Upper lobe of left lung (tissue), 4 donors: ENCODE measurements at regions not wholly inside any gene's neighbourhood (a gene's known extent, or its start where the extent isn't known, plus 50 kb on each side); places are given as distances from the start of the nearest gene placed in this dataset.

Experiments
- CTCF ChIP-seq, 6 experiments: fragments of 450-650 bp in 4 of 6; fragments of 200-600 bp in 2 of 6; sonication (generic) in 2 of 6; IDR thresholded peaks; one replicate each; pipeline ENCODE4 v1.5.1; 2016 to 2019; ENCODE audit warnings: antibody characterized with exemption in 6 of 6
- POLR2A ChIP-seq, 4 donors: fragments of 450-650 bp; IDR thresholded peaks; one replicate each; pipeline ENCODE4 v1.5.1; 2016 to 2017; ENCODE audit warnings: antibody characterized with exemption in 4 of 4, mild to moderate bottlenecking in 2 of 4
- POLR2AphosphoS5 ChIP-seq, 2 donors: sonication (generic); formaldehyde crosslinking; IDR thresholded peaks; one replicate each; pipeline ENCODE4 v1.5.1; 2017; ENCODE audit warnings: antibody characterized with exemption in 2 of 2

DNA sequence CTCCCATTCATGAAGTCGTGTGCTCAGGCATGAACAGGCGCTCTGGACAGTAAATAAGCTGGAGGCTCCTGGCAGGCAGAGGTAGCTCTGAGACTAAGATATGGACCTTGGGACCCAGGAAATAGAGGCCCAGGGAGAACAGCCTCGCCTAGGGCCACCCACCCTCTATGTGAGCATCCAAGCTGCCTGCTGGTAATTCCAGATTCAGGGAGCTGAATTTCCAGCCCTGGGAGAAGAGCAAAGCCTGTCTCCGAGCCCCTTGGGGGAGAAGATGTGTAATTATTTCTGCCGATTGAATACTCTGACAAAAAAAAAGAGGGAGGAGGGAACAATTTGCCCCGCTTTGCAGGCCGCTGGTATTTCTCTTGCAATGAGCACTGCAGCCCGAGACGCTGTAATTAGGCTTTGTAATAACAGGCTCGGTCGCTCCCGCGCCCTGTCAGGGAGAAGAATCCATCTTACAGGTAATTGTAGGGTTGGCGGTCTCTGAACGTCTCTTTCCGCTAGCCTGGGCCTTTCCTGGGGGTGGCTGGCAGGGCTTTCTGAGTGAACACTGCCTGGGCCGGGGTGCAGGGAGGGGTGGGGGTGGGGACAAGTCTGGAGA is 131.5 kb downstream of the WNT7A start:
- TF ChIP-seq POLR2A (IDR thresholded peaks at IDR 0.05) (no peak), CTCF (IDR thresholded peaks at IDR 0.05) (no peak), POLR2AphosphoS5 (IDR thresholded peaks at IDR 0.05) (no peak)
